Mesendoderm (in vitro differentiated cells): ENCODE measurements at regions not wholly inside any gene's neighbourhood (a gene's known extent, or its start where the extent isn't known, plus 50 kb on each side); places are given as distances from the start of the nearest gene placed in this dataset.
"Not testable (repeated sequence)": the region's sequence is repeated elsewhere in the genome, so short reads cannot be mapped to it uniquely, and the experiment has no call there.

ENCODE experiments used
- DNase-seq: peaks from one replicate; pipeline ENCODE4 v3.0.0; 2013
- H2AK5ac ChIP-seq: 2 replicates; pipeline ENCODE4 v1.6.1; 2013; ENCODE audit warnings: low read length, inconsistent platforms
- H2BK120ac ChIP-seq: 2 replicates; pipeline ENCODE4 v1.6.1; 2013; ENCODE audit warnings: low read depth, mild to moderate bottlenecking, low read length, moderate library complexity, mixed read lengths
- H2BK15ac ChIP-seq: replicated peaks from 2 replicates; pipeline ENCODE4 v1.6.1; 2013; ENCODE audit warnings: low read depth, mild to moderate bottlenecking, moderate library complexity
- H2BK5ac ChIP-seq: 2 replicates; pipeline ENCODE4 v1.6.1; 2013; ENCODE audit warnings: low read length, inconsistent platforms
- H3K18ac ChIP-seq: 2 replicates; pipeline ENCODE4 v1.6.1; 2013; ENCODE audit warnings: mild to moderate bottlenecking, low read length, mixed read lengths
- H3K23ac ChIP-seq: one replicate; pipeline ENCODE4 v1.6.1; 2013; ENCODE audit warnings: low read length
- H3K27ac ChIP-seq: 2 replicates; pipeline ENCODE4 v1.5.1; 2013; ENCODE audit warnings: low read depth, mild to moderate bottlenecking, inconsistent platforms, low read length, moderate library complexity
- H3K27me3 ChIP-seq: 2 replicates; pipeline ENCODE4 v1.6.1; 2013; ENCODE audit warnings: low read length, control low read depth, mild to moderate bottlenecking, inconsistent platforms; ENCODE audit not compliant: insufficient read depth, poor library complexity
- H3K36me3 ChIP-seq: 2 replicates; pipeline ENCODE4 v1.6.1; 2013; ENCODE audit warnings: low read length, inconsistent platforms; ENCODE audit not compliant: control insufficient read depth, insufficient read depth
- H3K4ac ChIP-seq: one replicate; pipeline ENCODE4 v1.6.1; 2013; ENCODE audit warnings: low read depth, mild to moderate bottlenecking, low read length, moderate library complexity
- H3K4me1 ChIP-seq: 2 replicates; pipeline ENCODE4 v1.6.1; 2013; ENCODE audit warnings: low read depth, low read length, inconsistent platforms; ENCODE audit not compliant: control insufficient read depth
- H3K4me2 ChIP-seq: 2 replicates; pipeline ENCODE4 v1.6.1; 2013; ENCODE audit warnings: low read length
- H3K4me3 ChIP-seq: 2 replicates; pipeline ENCODE4 v1.5.1; 2013; ENCODE audit warnings: mild to moderate bottlenecking, low read length
- H3K56ac ChIP-seq: one replicate; pipeline ENCODE4 v1.6.1; 2013; ENCODE audit warnings: low read length
- H3K79me1 ChIP-seq: 2 replicates; pipeline ENCODE4 v1.6.1; 2013; ENCODE audit warnings: low read length, inconsistent platforms
- H3K79me2 ChIP-seq: 2 replicates; pipeline ENCODE4 v1.6.1; 2013; ENCODE audit warnings: mild to moderate bottlenecking, low read length; ENCODE audit not compliant: control insufficient read depth, insufficient read depth
- H3K9ac ChIP-seq: 2 replicates; pipeline ENCODE4 v1.6.1; 2013; ENCODE audit warnings: low read length, inconsistent platforms
- H4K5ac ChIP-seq: one replicate; pipeline ENCODE4 v1.6.1; 2013; ENCODE audit warnings: low read length
- H4K8ac ChIP-seq: one replicate; pipeline ENCODE4 v1.6.1; 2013; ENCODE audit warnings: low read depth, mild to moderate bottlenecking, control low read depth, low read length, moderate library complexity
- WGBS: extraction: QIAGEN DNeasy Blood & Tissue Kit; methylation state at CpG from one replicate; pipeline ENCODE4 v1.1.7; 2013; ENCODE audit warnings: low lambda C conversion rate, missing lambda C conversion rate; ENCODE audit not compliant: insufficient coverage; ENCODE audit errors: extremely low coverage; 5-methylcytosine and 5-hydroxymethylcytosine counted together

GRCh38 chr4:116272336-116272735 lies 813.0 kb downstream of the TRAM1L1 start:
- H3K4me3 ChIP-seq = no peak overlapping the region
- no peaks in the 10 kb centered on the region for H3K79me1 ChIP-seq
- DNase-seq = no peak
- H2BK5ac ChIP-seq = no peak overlapping the region
- H3K4me2 ChIP-seq = no peak overlapping the region
- no peak overlapping the region for H3K23ac ChIP-seq
- H3K18ac ChIP-seq = no peak overlapping the region
- no peak overlapping the region for H4K5ac ChIP-seq
- H2AK5ac ChIP-seq = no peak overlapping the region
- H2BK120ac ChIP-seq = no peak overlapping the region
- H2BK15ac ChIP-seq = no peak overlapping the region
- H3K27ac ChIP-seq = no peak overlapping the region
- H3K4me1 ChIP-seq = no peaks in the 10 kb centered on the region
- no peaks in the 10 kb centered on the region for H3K27me3 ChIP-seq
- no peak overlapping the region for H3K9ac ChIP-seq
- no peak overlapping the region for H4K8ac ChIP-seq
- no peaks in the 10 kb centered on the region for H3K79me2 ChIP-seq
- H3K4ac ChIP-seq = no peak overlapping the region
- no CpG with 5 or more reads among the region's 1 CpG for WGBS
- no peaks in the 10 kb centered on the region for H3K36me3 ChIP-seq
- no peak overlapping the region for H3K56ac ChIP-seq

GRCh38 chr4:116260931-116261330 lies 824.4 kb downstream of the TRAM1L1 start:
- H3K36me3 ChIP-seq, H3K79me1 ChIP-seq, H2BK15ac ChIP-seq, H3K27ac ChIP-seq, H3K4me3 ChIP-seq, H3K79me2 ChIP-seq, H4K8ac ChIP-seq, H4K5ac ChIP-seq, H3K27me3 ChIP-seq, H2AK5ac ChIP-seq, H3K4me2 ChIP-seq, H3K56ac ChIP-seq, H3K4me1 ChIP-seq, H3K4ac ChIP-seq, H3K9ac ChIP-seq, H3K18ac ChIP-seq, H3K23ac ChIP-seq, H2BK120ac ChIP-seq, H2BK5ac ChIP-seq: not testable (repeated sequence)
- WGBS = no CpG with 5 or more reads among the region's 3 CpGs
- DNase-seq = peak; percentile 15

GRCh38 chr4:116244771-116245170 lies 840.6 kb downstream of the TRAM1L1 start:
- H4K8ac ChIP-seq = no peak overlapping the region
- H2BK5ac ChIP-seq = no peak overlapping the region
- no peak overlapping the region for H2BK15ac ChIP-seq
- H3K9ac ChIP-seq = no peak overlapping the region
- no peaks in the 10 kb centered on the region for H3K4me1 ChIP-seq
- H3K23ac ChIP-seq = no peak overlapping the region
- H3K79me1 ChIP-seq = no peaks in the 10 kb centered on the region
- H3K4me2 ChIP-seq = no peak overlapping the region
- no peak overlapping the region for H3K27ac ChIP-seq
- no peak overlapping the region for H2BK120ac ChIP-seq
- H3K27me3 ChIP-seq = no peaks in the 10 kb centered on the region
- H3K4ac ChIP-seq = no peak overlapping the region
- no peak overlapping the region for H3K56ac ChIP-seq
- H3K4me3 ChIP-seq = no peak overlapping the region
- DNase-seq = no peak
- H3K79me2 ChIP-seq = no peaks in the 10 kb centered on the region
- H3K18ac ChIP-seq = no peak overlapping the region
- no peaks in the 10 kb centered on the region for H3K36me3 ChIP-seq
- no peak overlapping the region for H2AK5ac ChIP-seq
- no CpG with 5 or more reads among the region's 1 CpG for WGBS
- H4K5ac ChIP-seq = no peak overlapping the region

- no peak overlapping the region for H3K9ac ChIP-seq
- no peak overlapping the region for H2BK15ac ChIP-seq
- H2BK120ac ChIP-seq = no peak overlapping the region
- no peak overlapping the region for H3K4ac ChIP-seq
- no peak for DNase-seq
- H3K79me2 ChIP-seq = no peaks in the 10 kb centered on the region
- H3K27ac ChIP-seq = no peak overlapping the region
- H3K36me3 ChIP-seq = no peaks in the 10 kb centered on the region
- H3K56ac ChIP-seq = no peak overlapping the region
- no peaks in the 10 kb centered on the region for H3K79me1 ChIP-seq
- H3K18ac ChIP-seq = no peak overlapping the region
- no peak overlapping the region for H2AK5ac ChIP-seq
- H3K23ac ChIP-seq = no peak overlapping the region
- H3K4me2 ChIP-seq = no peak overlapping the region
- no CpG with 5 or more reads among the region's 2 CpGs for WGBS
- H3K4me1 ChIP-seq = no peaks in the 10 kb centered on the region
- H4K8ac ChIP-seq = no peak overlapping the region
- no peak overlapping the region for H3K4me3 ChIP-seq
- no peaks in the 10 kb centered on the region for H3K27me3 ChIP-seq
- no peak overlapping the region for H4K5ac ChIP-seq
- H2BK5ac ChIP-seq = no peak overlapping the region
These were observed 841.9 kb downstream of the TRAM1L1 start for GRCh38 chr4:116243431-116243830.

GRCh38 chr4:116233971-116234370 lies 851.4 kb downstream of the TRAM1L1 start:
- Histone ChIP-seq H2AK5ac (no peak overlapping the region), H3K4me1 (no peaks in the 10 kb centered on the region), H3K4me3 (no peak overlapping the region), H4K5ac (no peak overlapping the region), H3K79me1 (no peaks in the 10 kb centered on the region), H2BK15ac (no peak overlapping the region), H3K9ac (no peak overlapping the region), H3K27me3 (no peaks in the 10 kb centered on the region), H3K79me2 (no peaks in the 10 kb centered on the region), H2BK5ac (no peak overlapping the region), H4K8ac (no peak overlapping the region), H2BK120ac (no peak overlapping the region), H3K36me3 (no peaks in the 10 kb centered on the region), H3K4ac (no peak overlapping the region), H3K56ac (no peak overlapping the region), H3K27ac (no peak overlapping the region), H3K18ac (no peak overlapping the region), H3K4me2 (no peak overlapping the region), H3K23ac (no peak overlapping the region)
- DNase-seq = peak; percentile 82

- H4K5ac ChIP-seq, H3K27ac ChIP-seq, H2BK15ac ChIP-seq, H2AK5ac ChIP-seq, H2BK5ac ChIP-seq, H3K79me1 ChIP-seq, H4K8ac ChIP-seq, H3K56ac ChIP-seq, H3K4me1 ChIP-seq, H3K18ac ChIP-seq, H3K9ac ChIP-seq, H3K4ac ChIP-seq, H3K4me2 ChIP-seq, H3K23ac ChIP-seq, H3K36me3 ChIP-seq, H3K79me2 ChIP-seq, H3K27me3 ChIP-seq, H3K4me3 ChIP-seq, H2BK120ac ChIP-seq: not testable (repeated sequence)
- DNase-seq = peak; percentile 91
- WGBS = no CpG with 5 or more reads among the region's 4 CpGs
These were observed 853.4 kb downstream of the TRAM1L1 start for GRCh38 chr4:116231999-116232398.
